ENCODE measurements at regions not wholly inside any gene's neighbourhood (a gene's known extent, or its start where the extent isn't known, plus 50 kb on each side); places are given as distances from the start of the nearest gene placed in this dataset.

DNA sequence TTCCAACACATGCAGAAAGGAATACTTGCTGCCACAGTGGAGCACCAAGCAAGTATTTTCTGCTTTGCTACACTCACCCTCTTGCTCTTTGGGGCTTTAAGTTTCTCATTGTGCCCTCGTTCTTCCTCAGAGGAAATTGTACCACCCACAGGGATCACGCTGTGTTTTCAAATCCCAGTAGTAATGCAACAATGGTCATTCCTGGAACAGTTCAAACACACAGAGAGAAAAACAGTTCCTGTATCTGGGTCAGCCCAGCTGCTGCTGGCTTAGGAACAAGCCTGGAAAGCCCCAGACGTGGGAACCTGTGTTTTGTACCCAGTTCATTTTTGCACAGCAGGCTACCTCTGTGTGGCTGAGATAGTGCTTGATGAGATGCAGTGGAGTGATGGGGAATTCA, 907.8 kb downstream of the STPG2 start:
- H3K36me3 ChIP-seq = no peaks in the 10 kb centered on the region
- H3K4me3 ChIP-seq (ENCODE audit: low read depth, low read length) = no peak overlapping the region
- H3K27ac ChIP-seq = no peak overlapping the region
- no peak for DNase-seq
- no peaks in the 10 kb centered on the region for H3K9me3 ChIP-seq (ENCODE audit: severe bottlenecking)
- no peaks in the 10 kb centered on the region for H3K27me3 ChIP-seq (ENCODE audit: insufficient read depth, low read depth, severe bottlenecking)
- TF ChIP-seq, protein P1, sequence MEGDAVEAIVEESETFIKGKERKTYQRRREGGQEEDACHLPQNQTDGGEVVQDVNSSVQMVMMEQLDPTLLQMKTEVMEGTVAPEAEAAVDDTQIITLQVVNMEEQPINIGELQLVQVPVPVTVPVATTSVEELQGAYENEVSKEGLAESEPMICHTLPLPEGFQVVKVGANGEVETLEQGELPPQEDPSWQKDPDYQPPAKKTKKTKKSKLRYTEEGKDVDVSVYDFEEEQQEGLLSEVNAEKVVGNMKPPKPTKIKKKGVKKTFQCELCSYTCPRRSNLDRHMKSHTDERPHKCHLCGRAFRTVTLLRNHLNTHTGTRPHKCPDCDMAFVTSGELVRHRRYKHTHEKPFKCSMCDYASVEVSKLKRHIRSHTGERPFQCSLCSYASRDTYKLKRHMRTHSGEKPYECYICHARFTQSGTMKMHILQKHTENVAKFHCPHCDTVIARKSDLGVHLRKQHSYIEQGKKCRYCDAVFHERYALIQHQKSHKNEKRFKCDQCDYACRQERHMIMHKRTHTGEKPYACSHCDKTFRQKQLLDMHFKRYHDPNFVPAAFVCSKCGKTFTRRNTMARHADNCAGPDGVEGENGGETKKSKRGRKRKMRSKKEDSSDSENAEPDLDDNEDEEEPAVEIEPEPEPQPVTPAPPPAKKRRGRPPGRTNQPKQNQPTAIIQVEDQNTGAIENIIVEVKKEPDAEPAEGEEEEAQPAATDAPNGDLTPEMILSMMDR (IDR thresholded peaks at IDR 0.05; ENCODE audit: low read depth, low read length) = no peak

DNA sequence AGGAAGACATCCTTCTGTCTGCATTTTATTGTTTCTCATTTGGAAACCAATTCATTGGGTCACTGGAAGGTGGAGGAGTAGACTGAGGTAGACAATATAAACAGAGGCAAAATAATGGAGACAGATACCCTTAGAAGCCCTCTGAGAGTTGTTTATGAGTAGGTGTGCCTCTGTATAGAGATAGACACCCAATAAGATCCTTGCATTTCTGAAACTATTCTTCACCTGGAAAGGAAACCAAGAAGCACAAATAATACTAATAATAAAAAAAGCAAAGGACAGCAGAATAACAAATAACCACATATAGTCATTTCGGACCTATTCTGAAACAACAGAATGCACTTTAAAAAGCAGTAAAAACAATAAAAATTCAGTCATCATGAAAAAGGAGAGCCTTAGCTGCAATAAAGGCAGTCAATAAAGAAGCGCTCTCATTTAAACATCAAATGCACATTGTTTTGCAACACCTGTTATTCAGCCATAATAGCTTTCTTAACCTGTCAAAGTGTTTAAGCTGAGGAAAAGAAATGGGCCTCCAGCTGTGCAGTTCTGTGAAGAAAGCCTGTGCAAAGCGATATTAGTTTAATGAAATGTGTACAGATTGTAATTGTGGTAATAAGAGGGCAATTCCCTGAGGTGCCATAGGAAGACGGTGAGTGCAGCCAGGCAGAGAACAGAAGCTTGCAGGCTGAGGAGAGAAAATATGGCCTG, 904.2 kb downstream of the STPG2 start:
- H3K9me3 ChIP-seq (ENCODE audit: severe bottlenecking) = no peaks in the 10 kb centered on the region
- no peak overlapping the region for H3K4me3 ChIP-seq (ENCODE audit: low read depth, low read length)
- no peaks in the 10 kb centered on the region for H3K36me3 ChIP-seq
- H3K27ac ChIP-seq = no peak overlapping the region; the same call in 1 of the 2 replicates
- TF ChIP-seq, protein P1 (IDR thresholded peaks at IDR 0.05; ENCODE audit: low read depth, low read length) = no peak
- peak; percentile 43 for DNase-seq
- H3K27me3 ChIP-seq (ENCODE audit: insufficient read depth, low read depth, severe bottlenecking) = no peaks in the 10 kb centered on the region

DNA sequence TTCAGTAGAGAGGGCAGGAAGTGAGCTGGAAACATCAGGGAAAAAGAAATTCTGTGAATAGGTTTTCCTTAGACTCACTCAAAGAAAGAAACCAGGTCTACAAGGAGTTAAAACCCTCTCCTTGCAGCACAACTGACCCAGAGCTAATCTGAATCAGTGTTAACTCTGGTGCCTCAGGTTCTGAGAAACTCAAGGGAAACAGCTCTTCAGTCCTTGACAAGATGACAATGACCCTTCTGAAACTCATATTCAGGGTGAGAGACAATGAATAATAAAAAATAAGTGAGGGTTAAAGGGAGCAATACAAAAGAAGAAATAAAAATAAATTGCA, 903.6 kb downstream of the STPG2 start:
- H3K27me3 ChIP-seq (ENCODE audit: insufficient read depth, low read depth, severe bottlenecking) = no peaks in the 10 kb centered on the region

DNA sequence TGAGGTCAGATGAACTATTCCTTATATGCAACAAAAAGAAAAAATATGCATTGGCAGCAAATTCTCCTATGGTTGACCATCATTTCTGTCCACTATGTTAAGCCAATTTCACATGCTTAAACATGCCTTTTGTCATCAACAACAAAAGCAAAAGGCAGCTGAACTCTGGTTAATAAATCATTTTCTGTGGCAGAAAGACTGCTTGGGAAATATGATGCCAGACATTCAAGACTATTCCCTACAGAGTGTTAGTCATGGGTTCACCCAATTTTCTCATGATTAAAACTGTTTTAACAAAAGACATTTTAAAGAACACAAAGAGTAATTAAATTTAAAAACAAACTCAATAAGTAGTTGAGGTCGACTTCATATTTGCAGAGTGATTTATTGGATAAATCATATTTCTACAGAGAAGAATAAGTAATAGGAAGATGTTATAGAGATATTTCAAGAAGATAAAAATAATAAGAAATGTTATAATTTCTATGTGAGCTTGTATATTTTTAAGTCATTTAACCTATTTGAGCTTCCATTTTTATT, 890.6 kb downstream of the STPG2 start:
- no peaks in the 10 kb centered on the region for H3K36me3 ChIP-seq
- DNase-seq = no peak
- H3K4me3 ChIP-seq (ENCODE audit: low read depth, low read length) = no peak overlapping the region
- TF ChIP-seq, protein P1 (IDR thresholded peaks at IDR 0.05; ENCODE audit: low read depth, low read length) = no peak
- H3K27me3 ChIP-seq (ENCODE audit: insufficient read depth, low read depth, severe bottlenecking) = no peaks in the 10 kb centered on the region
- no peaks in the 10 kb centered on the region for H3K9me3 ChIP-seq (ENCODE audit: severe bottlenecking)
- no peak overlapping the region for H3K27ac ChIP-seq

More for the DNA sequence above, 903.6 kb downstream of the STPG2 start:
- H3K27ac ChIP-seq = peak overlapping the region; percentile 9; the same call in 1 of the 2 replicates
- H3K36me3 ChIP-seq = no peaks in the 10 kb centered on the region
- H3K4me3 ChIP-seq (ENCODE audit: low read depth, low read length) = no peak overlapping the region
- TF ChIP-seq, protein P1 (IDR thresholded peaks at IDR 0.05; ENCODE audit: low read depth, low read length) = no peak
- DNase-seq = no peak
- no peaks in the 10 kb centered on the region for H3K9me3 ChIP-seq (ENCODE audit: severe bottlenecking)

DNA sequence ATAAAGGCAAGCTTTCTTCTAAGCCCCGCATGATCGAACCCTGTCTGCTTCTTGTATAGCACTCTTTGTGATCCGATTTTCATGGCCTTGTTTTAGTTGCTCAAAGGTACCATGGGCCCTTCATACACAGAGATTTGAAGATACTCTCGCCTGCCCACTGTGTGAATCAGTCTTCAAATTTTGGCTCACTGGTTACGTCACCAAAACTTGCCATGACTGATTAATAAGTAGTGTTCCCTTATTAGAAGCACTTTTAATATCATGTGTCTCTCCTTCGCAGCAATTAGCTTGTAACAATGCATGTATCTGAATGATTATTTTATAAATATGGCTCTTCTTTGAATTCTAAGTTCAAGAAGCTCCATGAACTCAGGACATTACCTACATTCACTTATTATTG, 880.5 kb downstream of the STPG2 start:
- Histone ChIP-seq H3K4me3 (ENCODE audit: low read depth, low read length) (no peak overlapping the region), H3K27me3 (ENCODE audit: insufficient read depth, low read depth, severe bottlenecking) (no peaks in the 10 kb centered on the region), H3K9me3 (ENCODE audit: severe bottlenecking) (no peaks in the 10 kb centered on the region), H3K36me3 (no peaks in the 10 kb centered on the region), H3K27ac (no peak overlapping the region)
- DNase-seq = no peak
- TF ChIP-seq, protein P1 (IDR thresholded peaks at IDR 0.05; ENCODE audit: low read depth, low read length) = no peak

DNA sequence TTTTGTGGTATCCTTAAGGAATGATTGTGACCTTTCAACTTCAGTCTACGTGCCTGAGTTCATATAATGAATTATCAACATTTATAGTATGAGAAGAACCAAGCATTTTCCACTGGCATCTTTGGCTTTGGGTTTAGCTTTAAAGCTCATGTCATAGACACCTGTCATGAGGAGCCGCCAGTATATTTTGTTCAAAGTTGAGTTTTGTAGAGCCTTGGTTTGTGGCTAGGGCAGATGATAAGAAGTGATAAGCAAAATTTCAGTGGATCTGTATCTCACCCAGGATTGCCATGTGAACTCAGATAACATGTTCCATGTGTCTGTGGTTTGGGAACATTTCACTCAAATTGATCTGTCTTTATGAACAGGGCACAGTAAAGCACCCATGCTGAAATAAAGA, 873.2 kb downstream of the STPG2 start:
- Histone ChIP-seq H3K4me3 (ENCODE audit: low read depth, low read length) (no peak overlapping the region), H3K9me3 (ENCODE audit: severe bottlenecking) (no peaks in the 10 kb centered on the region), H3K27me3 (ENCODE audit: insufficient read depth, low read depth, severe bottlenecking) (no peaks in the 10 kb centered on the region), H3K27ac (no peak overlapping the region), H3K36me3 (no peaks in the 10 kb centered on the region)
- DNase-seq = no peak
- TF ChIP-seq, protein P1 (IDR thresholded peaks at IDR 0.05; ENCODE audit: low read depth, low read length) = no peak

Measured in WERI-Rb-1 (cell line).